GM23338 (cell line): ENCODE measurements at regions not wholly inside any gene's neighbourhood (a gene's known extent, or its start where the extent isn't known, plus 50 kb on each side); places are given as distances from the start of the nearest gene placed in this dataset.

Experiments
- CREB1 ChIP-seq: fragments of 250-450 bp; sonication (Bioruptor Pico); IDR thresholded peaks from 2 replicates; pipeline ENCODE4 v1.5.0; 2020; ENCODE audit warnings: low read depth, mild to moderate bottlenecking, moderate library complexity
- CTCF ChIP-seq, 2 experiments: fragments of 200-600 bp in 1 of 2; sonication (generic) in 1 of 2; conservative IDR thresholded peaks; 2 replicates each; pipeline versions ENCODE4 v1.5.1 to v1.6.1; 2016 to 2017; ENCODE audit warnings: antibody characterized with exemption in 2 of 2, low read depth in 2 of 2, mild to moderate bottlenecking in 2 of 2, moderate library complexity in 1 of 2
- ETS1 ChIP-seq: IDR thresholded peaks from 2 replicates; pipeline ENCODE4 v1.6.1; 2016; ENCODE audit warnings: antibody characterized with exemption
- EZH2 ChIP-seq: fragments of 200-600 bp; sonication (generic); IDR thresholded peaks from one replicate; pipeline ENCODE4 v1.8.0; 2017; ENCODE audit warnings: antibody characterized with exemption, mild to moderate bottlenecking, low read depth; ENCODE audit not compliant: unreplicated experiment
- EZH2phosphoT487 ChIP-seq: fragments of 200-600 bp; sonication (generic); IDR thresholded peaks from one replicate; pipeline ENCODE4 v1.8.1; 2018; ENCODE audit warnings: antibody characterized with exemption; ENCODE audit not compliant: unreplicated experiment
- JUNB ChIP-seq: IDR thresholded peaks from one replicate; pipeline ENCODE4 v1.6.1; 2016; ENCODE audit warnings: antibody characterized with exemption; ENCODE audit not compliant: unreplicated experiment
- POLR2AphosphoS5 ChIP-seq: IDR thresholded peaks from 2 replicates; pipeline ENCODE4 v1.6.1; 2016; ENCODE audit warnings: antibody characterized with exemption, low read depth
- REST ChIP-seq: IDR thresholded peaks from one replicate; pipeline ENCODE4 v1.6.1; 2018; ENCODE audit warnings: antibody characterized with exemption; ENCODE audit not compliant: unreplicated experiment
- ZNF331 ChIP-seq: fragments of 250-450 bp; sonication (Bioruptor Pico); IDR thresholded peaks from 2 replicates; pipeline ENCODE4 v1.5.0; 2020; ENCODE audit warnings: low read depth, mild to moderate bottlenecking, moderate library complexity
- ZNF462 ChIP-seq: fragments of 250-450 bp; sonication (Bioruptor Pico); IDR thresholded peaks from 2 replicates; pipeline ENCODE4 v1.5.0; 2020; ENCODE audit warnings: mild to moderate bottlenecking, moderate library complexity

- TF ChIP-seq CTCF (conservative IDR thresholded peaks at IDR 0.05; ENCODE audit: low read depth in 2 of 2) (peak; percentile 68 to 80), REST (no peak), EZH2 (no peak), POLR2AphosphoS5 (no peak), CREB1 (CRISPR knock-in tag) (no peak), ETS1 (no peak), EZH2phosphoT487 (no peak), ZNF462 (CRISPR knock-in tag) (no peak), JUNB (no peak), ZNF331 (CRISPR knock-in tag) (no peak)
Measured at GRCh38 chr7:113404245-113404644, 285.9 kb upstream of the SMIM30 start.
